ENCODE measurements at regions not wholly inside any gene's neighbourhood (a gene's known extent, or its start where the extent isn't known, plus 50 kb on each side); places are given as distances from the start of the nearest gene placed in this dataset.

- Histone ChIP-seq H3K4me2 (ENCODE audit: low read length) (no peak overlapping the region), H3K4me1 (ENCODE audit: insufficient read depth, low read length) (0 out of 2 replicates have a peak, but pooled peaks cover 4% of the 10 kb centered on the region), H3K27me3 (ENCODE audit: low read length) (no peaks in the 10 kb centered on the region), H3K27ac (ENCODE audit: low read length) (no peak overlapping the region), H4K20me1 (ENCODE audit: low read length) (no peaks in the 10 kb centered on the region), H3K9me3 (ENCODE audit: low read length) (no peaks in the 10 kb centered on the region), H2AFZ (ENCODE audit: low read length) (no peak overlapping the region), H3K9me2 (replicated peaks; ENCODE audit: low read length) (no peaks in the 10 kb centered on the region; the same call in 1 of the 2 replicates), H3F3A (ENCODE audit: low read length, unreplicated experiment) (no peaks in the 10 kb centered on the region), H3K4me3 (ENCODE audit: low read length) (no peak overlapping the region), H3K36me3 (ENCODE audit: low read depth, low read length) (no peaks in the 10 kb centered on the region), H3K9ac (ENCODE audit: low read length) (no peak overlapping the region), H3K79me2 (ENCODE audit: low read length) (no peaks in the 10 kb centered on the region)
- no peak for DNase-seq
- ATAC-seq: no peak
- ChIA-PET CTCF (no interaction called here), POLR2A (ENCODE audit: unreplicated experiment) (no interaction called here)
- intact Hi-C loops (cut with micrococcal nuclease): no loop called here
- BruUV-seq (replicated peaks): no TSS peak
- no peak for TF ChIP-seq EZH2phosphoT487 (IDR thresholded peaks at IDR 0.05; ENCODE audit: borderline replicate concordance, low read length)
- TF ChIP-seq EZH2 (IDR thresholded peaks at IDR 0.05; ENCODE audit: low read length, unreplicated experiment): no peak
- TF ChIP-seq CTCF (conservative IDR thresholded peaks at IDR 0.05; ENCODE audit: low read depth, low read length): no peak
These were observed 678.4 kb upstream of the ZNF804A start for GRCh38 chr2:183919926-183920325.

GRCh38 chr2:183925281-183925680, 673.0 kb upstream of the ZNF804A start:
- Histone ChIP-seq H3K9me3 (ENCODE audit: low read length) (no peaks in the 10 kb centered on the region), H3K9me2 (replicated peaks; ENCODE audit: low read length) (no peaks in the 10 kb centered on the region; the same call in 1 of the 2 replicates), H3F3A (ENCODE audit: low read length, unreplicated experiment) (no peaks in the 10 kb centered on the region), H3K36me3 (ENCODE audit: low read depth, low read length) (no peaks in the 10 kb centered on the region), H3K27ac (ENCODE audit: low read length) (no peak overlapping the region), H3K4me2 (ENCODE audit: low read length) (no peak overlapping the region), H3K9ac (ENCODE audit: low read length) (no peak overlapping the region), H3K27me3 (ENCODE audit: low read length) (no peaks in the 10 kb centered on the region), H4K20me1 (ENCODE audit: low read length) (no peaks in the 10 kb centered on the region), H3K4me1 (ENCODE audit: insufficient read depth, low read length) (peaks cover 14% of the 10 kb centered on the region), H3K4me3 (ENCODE audit: low read length) (no peak overlapping the region), H2AFZ (ENCODE audit: low read length) (no peak overlapping the region), H3K79me2 (ENCODE audit: low read length) (no peaks in the 10 kb centered on the region)
- TF ChIP-seq CTCF (conservative IDR thresholded peaks at IDR 0.05; ENCODE audit: low read depth, low read length) (no peak), EZH2 (IDR thresholded peaks at IDR 0.05; ENCODE audit: low read length, unreplicated experiment) (no peak), EZH2phosphoT487 (IDR thresholded peaks at IDR 0.05; ENCODE audit: borderline replicate concordance, low read length) (no peak)
- no peak for ATAC-seq
- POLR2A ChIA-PET (ENCODE audit: unreplicated experiment): interaction anchor here (0.6 kb wide), 1 partner anchor 26 kb away, joined by 3 read pairs; no protein-coding TSS in a partner anchor
- DNase-seq: no peak
- BruUV-seq (replicated peaks): no TSS peak
- CTCF ChIA-PET: no interaction called here
- intact Hi-C loops (cut with micrococcal nuclease): no loop called here

GRCh38 chr2:183926433-183926832, 671.9 kb upstream of the ZNF804A start:
- no peak overlapping the region for H3K4me3 ChIP-seq (ENCODE audit: low read length)
- H3K4me1 ChIP-seq (ENCODE audit: insufficient read depth, low read length): peaks cover 14% of the 10 kb centered on the region
- DNase-seq: no peak
- ATAC-seq: no peak
- no peak overlapping the region for H3K4me2 ChIP-seq (ENCODE audit: low read length)
- no TSS peak for BruUV-seq (replicated peaks)
- H3K9me3 ChIP-seq (ENCODE audit: low read length): no peaks in the 10 kb centered on the region
- no peaks in the 10 kb centered on the region for H3K79me2 ChIP-seq (ENCODE audit: low read length)
- TF ChIP-seq CTCF (conservative IDR thresholded peaks at IDR 0.05; ENCODE audit: low read depth, low read length): no peak
- no peak for TF ChIP-seq EZH2phosphoT487 (IDR thresholded peaks at IDR 0.05; ENCODE audit: borderline replicate concordance, low read length)
- TF ChIP-seq EZH2 (IDR thresholded peaks at IDR 0.05; ENCODE audit: low read length, unreplicated experiment): no peak
- no peak overlapping the region for H3K27ac ChIP-seq (ENCODE audit: low read length)
- H3K27me3 ChIP-seq (ENCODE audit: low read length): no peaks in the 10 kb centered on the region
- ChIA-PET POLR2A (ENCODE audit: unreplicated experiment) (no interaction called here), CTCF (no interaction called here)
- H3K36me3 ChIP-seq (ENCODE audit: low read depth, low read length): no peaks in the 10 kb centered on the region
- H2AFZ ChIP-seq (ENCODE audit: low read length): no peak overlapping the region
- no peaks in the 10 kb centered on the region for H4K20me1 ChIP-seq (ENCODE audit: low read length)
- no peaks in the 10 kb centered on the region for H3F3A ChIP-seq (ENCODE audit: low read length, unreplicated experiment)
- intact Hi-C loops (cut with micrococcal nuclease): no loop called here
- H3K9me2 ChIP-seq (replicated peaks; ENCODE audit: low read length): no peaks in the 10 kb centered on the region
- no peak overlapping the region for H3K9ac ChIP-seq (ENCODE audit: low read length)
